ENCODE measurements at regions not wholly inside any gene's neighbourhood (a gene's known extent, or its start where the extent isn't known, plus 50 kb on each side); places are given as distances from the start of the nearest gene placed in this dataset.
"Not testable (repeated sequence)": the region's sequence is repeated elsewhere in the genome, so short reads cannot be mapped to it uniquely, and the experiment has no call there.

GRCh38 chr14:21912367-21912766 lies 238.7 kb upstream of the OR4E1 start:
- intact Hi-C loops (cut with micrococcal nuclease; ENCODE audit: unreplicated experiment) = loop anchor here (5.0 to 10.0 kb wide), 2 partner anchors 75 to 122 kb away; no protein-coding TSS in a partner anchor

GRCh38 chr14:21911877-21912276 lies 238.3 kb upstream of the OR4E1 start:
- intact Hi-C loops (cut with micrococcal nuclease; ENCODE audit: unreplicated experiment) = loop anchor here (5.0 to 10.0 kb wide), 2 partner anchors 75 to 123 kb away; no protein-coding TSS in a partner anchor
- no peak for DNase-seq
- H3K4me3 Mint-ChIP-seq (ENCODE audit: low read depth, unreplicated experiment) = no peak overlapping the region
- H3K27me3 Mint-ChIP-seq (ENCODE audit: unreplicated experiment) = no peaks in the 10 kb centered on the region
- no peak for TF ChIP-seq CTCF (IDR thresholded peaks at IDR 0.05; ENCODE audit: unreplicated experiment)
- no TSS peak for BruUV-seq (replicated peaks)
- H3K36me3 Mint-ChIP-seq (ENCODE audit: insufficient read depth, unreplicated experiment) = no peaks in the 10 kb centered on the region
- CTCF ChIA-PET = interaction anchor here (1.5 kb wide), 1 partner anchor 189 kb away, joined by 6 read pairs; no protein-coding TSS in a partner anchor
- no peak overlapping the region for H3K27ac Mint-ChIP-seq (ENCODE audit: unreplicated experiment)
- peaks cover 26% of the 10 kb centered on the region for H3K4me1 Mint-ChIP-seq (ENCODE audit: low read depth, unreplicated experiment)
- no peaks in the 10 kb centered on the region for H3K9me3 Mint-ChIP-seq (ENCODE audit: low read depth, unreplicated experiment)

More at GRCh38 chr14:21912367-21912766, 238.7 kb upstream of the OR4E1 start:
- no peak for DNase-seq
- Mint-ChIP-seq H3K4me1 (ENCODE audit: low read depth, unreplicated experiment) (peaks cover 31% of the 10 kb centered on the region), H3K4me3 (ENCODE audit: low read depth, unreplicated experiment) (no peak overlapping the region), H3K9me3 (ENCODE audit: low read depth, unreplicated experiment) (no peaks in the 10 kb centered on the region), H3K27ac (ENCODE audit: unreplicated experiment) (no peak overlapping the region), H3K27me3 (ENCODE audit: unreplicated experiment) (no peaks in the 10 kb centered on the region), H3K36me3 (ENCODE audit: insufficient read depth, unreplicated experiment) (no peaks in the 10 kb centered on the region)
- CTCF ChIA-PET = interaction anchor here (1.5 kb wide), 1 partner anchor 188 kb away, joined by 6 read pairs; no protein-coding TSS in a partner anchor
- no TSS peak for BruUV-seq (replicated peaks)
- no peak for TF ChIP-seq CTCF (IDR thresholded peaks at IDR 0.05; ENCODE audit: unreplicated experiment)

GRCh38 chr14:21910260-21910659 lies 236.6 kb upstream of the OR4E1 start:
- no peak for DNase-seq
- Mint-ChIP-seq H3K36me3 (ENCODE audit: insufficient read depth, unreplicated experiment) (no peaks in the 10 kb centered on the region), H3K27ac (ENCODE audit: unreplicated experiment) (no peak overlapping the region), H3K9me3 (ENCODE audit: low read depth, unreplicated experiment) (no peaks in the 10 kb centered on the region), H3K4me1 (ENCODE audit: low read depth, unreplicated experiment) (peaks cover 12% of the 10 kb centered on the region), H3K4me3 (ENCODE audit: low read depth, unreplicated experiment) (no peak overlapping the region), H3K27me3 (ENCODE audit: unreplicated experiment) (no peaks in the 10 kb centered on the region)
- no peak for TF ChIP-seq CTCF (IDR thresholded peaks at IDR 0.05; ENCODE audit: unreplicated experiment)
- intact Hi-C loops (cut with micrococcal nuclease; ENCODE audit: unreplicated experiment) = loop anchor here (5.0 to 10.0 kb wide), 2 partner anchors 77 to 125 kb away; no protein-coding TSS in a partner anchor
- BruUV-seq (replicated peaks) = no TSS peak
- CTCF ChIA-PET = no interaction called here

GRCh38 chr14:21902561-21903181 lies 229.1 kb upstream of the OR4E1 start:
- Mint-ChIP-seq H3K27ac (ENCODE audit: unreplicated experiment) (no peak overlapping the region), H3K4me3 (ENCODE audit: low read depth, unreplicated experiment) (no peak overlapping the region), H3K9me3 (ENCODE audit: low read depth, unreplicated experiment) (peaks cover 6% of the 10 kb centered on the region), H3K4me1 (ENCODE audit: low read depth, unreplicated experiment) (no peaks in the 10 kb centered on the region), H3K36me3 (ENCODE audit: insufficient read depth, unreplicated experiment) (no peaks in the 10 kb centered on the region), H3K27me3 (ENCODE audit: unreplicated experiment) (peaks cover 11% of the 10 kb centered on the region)
- DNase-seq = no peak
- no TSS peak for BruUV-seq (replicated peaks)
- intact Hi-C loops (cut with micrococcal nuclease; ENCODE audit: unreplicated experiment) = no loop called here
- no peak for TF ChIP-seq CTCF (IDR thresholded peaks at IDR 0.05; ENCODE audit: unreplicated experiment)
- CTCF ChIA-PET = no interaction called here

- H3K27me3 Mint-ChIP-seq (ENCODE audit: unreplicated experiment) = peaks cover 53% of the 10 kb centered on the region
- H3K27ac Mint-ChIP-seq (ENCODE audit: unreplicated experiment); DNase-seq; H3K4me3 Mint-ChIP-seq (ENCODE audit: low read depth, unreplicated experiment); H3K9me3 Mint-ChIP-seq (ENCODE audit: low read depth, unreplicated experiment); H3K36me3 Mint-ChIP-seq (ENCODE audit: insufficient read depth, unreplicated experiment); intact Hi-C loops (cut with micrococcal nuclease; ENCODE audit: unreplicated experiment); BruUV-seq (replicated peaks); CTCF ChIA-PET; H3K4me1 Mint-ChIP-seq (ENCODE audit: low read depth, unreplicated experiment): not testable (repeated sequence)
Measured at GRCh38 chr14:21894898-21895194, 221.2 kb upstream of the OR4E1 start.

All from Calu3 (cell line).